ENCODE measurements at regions not wholly inside any gene's neighbourhood (a gene's known extent, or its start where the extent isn't known, plus 50 kb on each side); places are given as distances from the start of the nearest gene placed in this dataset.

- TF ChIP-seq CTCF (IDR thresholded peaks at IDR 0.05) (no peak), POLR2A (IDR thresholded peaks at IDR 0.05) (no peak)
These were observed 179.5 kb upstream of the CITED2 start for GRCh38 chr6:139553916-139554315.

Data from Peyer's patch (tissue), 4 donors.